OCI-LY1 (cell line): ENCODE measurements at regions not wholly inside any gene's neighbourhood (a gene's known extent, or its start where the extent isn't known, plus 50 kb on each side); places are given as distances from the start of the nearest gene placed in this dataset.

Source experiments
- CTCF ChIP-seq: fragments of 200-600 bp; sonication (generic), shearing (Covaris generic); IDR thresholded peaks from 2 replicates; pipeline ENCODE4 v1.5.1; 2017; ENCODE audit warnings: mild to moderate bottlenecking, antibody characterized with exemption, low read length, moderate library complexity, mixed read lengths
- EZH2 ChIP-seq: fragments of 200-600 bp; sonication (generic), shearing (Covaris generic); IDR thresholded peaks from 2 replicates; pipeline ENCODE4 v1.8.0; 2017; ENCODE audit warnings: borderline replicate concordance, mixed run types, mild to moderate bottlenecking, antibody characterized with exemption, low read length, moderate library complexity, mixed read lengths

GRCh38 chrX:789096-789495 lies 158.5 kb downstream of the SHOX start:
- TF ChIP-seq CTCF (no peak), EZH2 (no peak)
